Activated CD4-positive, alpha-beta T cell treated with anti-CD3 and anti-CD28 coated beads, Interleukin-2, amount 50 U/mL, for 24 hours (primary cell): ENCODE measurements at regions not wholly inside any gene's neighbourhood (a gene's known extent, or its start where the extent isn't known, plus 50 kb on each side); places are given as distances from the start of the nearest gene placed in this dataset.
"Not testable (repeated sequence)": the region's sequence is repeated elsewhere in the genome, so short reads cannot be mapped to it uniquely, and the experiment has no call there.

Source experiments
- DNase-seq, 2 donors: peaks; one replicate each; pipeline ENCODE4 v3.0.0-alpha.2; 2020; ENCODE audit warnings: low read depth in 1 of 2, low spot score in 1 of 2

DNA sequence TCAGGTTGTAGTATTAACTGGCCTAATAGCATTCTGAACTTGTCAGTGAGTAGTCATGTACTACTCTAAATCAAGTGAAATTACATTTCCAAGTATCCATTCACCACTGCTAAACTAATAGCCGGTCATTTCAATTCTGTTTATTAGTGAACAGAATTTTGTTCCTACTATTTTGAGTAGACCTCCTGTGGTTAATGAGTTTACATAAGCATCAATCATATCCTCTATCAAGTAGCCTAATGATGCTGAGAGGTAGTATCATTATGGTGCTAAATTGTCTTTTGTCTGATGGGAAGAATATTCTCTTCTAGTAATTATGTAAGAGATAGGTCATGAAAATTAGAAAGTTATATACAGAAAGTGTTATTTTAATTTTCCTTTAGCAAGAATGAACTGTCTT lies 602.8 kb downstream of the KCNT2 start:
- DNase-seq: no peak

DNA sequence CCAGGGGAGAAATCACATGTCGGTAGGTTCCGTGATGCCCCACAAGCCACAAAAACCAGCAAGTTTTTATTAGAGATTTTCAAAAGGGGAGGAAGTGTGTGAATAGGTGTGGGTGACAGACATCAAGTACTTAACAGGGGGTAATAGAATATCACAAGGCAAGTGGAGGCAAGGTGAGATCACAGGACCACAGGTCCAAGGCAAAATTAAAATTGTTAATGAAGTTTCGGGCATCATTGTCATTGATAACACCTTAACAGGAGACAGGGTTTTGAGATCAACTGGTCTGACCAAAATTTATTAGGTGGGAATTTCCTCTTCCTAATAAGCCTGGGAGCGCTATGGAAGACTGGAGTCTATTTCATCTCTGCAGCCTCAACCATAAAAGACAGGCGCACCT lies 603.9 kb downstream of the KCNT2 start:
- not testable (repeated sequence) for DNase-seq

DNA sequence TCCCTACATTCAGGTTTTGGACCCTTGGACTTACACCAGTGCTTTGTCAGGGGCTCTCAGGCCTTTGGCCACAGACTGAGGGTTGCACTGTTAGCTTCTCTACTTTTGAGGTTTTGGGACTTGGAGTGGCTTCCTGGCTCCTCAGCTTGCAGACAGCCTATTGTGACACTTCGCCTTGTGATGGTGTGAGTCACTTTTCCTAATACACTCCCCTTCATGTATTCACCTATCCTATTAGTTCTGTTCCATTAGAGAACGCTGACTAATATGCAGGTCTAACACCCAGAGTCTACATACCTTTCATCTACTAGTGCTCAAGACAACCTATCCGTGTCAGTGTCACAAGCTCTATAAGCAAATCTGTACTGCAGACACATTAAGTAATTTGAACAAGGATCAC lies 605.3 kb downstream of the KCNT2 start:
- no peak for DNase-seq

DNA sequence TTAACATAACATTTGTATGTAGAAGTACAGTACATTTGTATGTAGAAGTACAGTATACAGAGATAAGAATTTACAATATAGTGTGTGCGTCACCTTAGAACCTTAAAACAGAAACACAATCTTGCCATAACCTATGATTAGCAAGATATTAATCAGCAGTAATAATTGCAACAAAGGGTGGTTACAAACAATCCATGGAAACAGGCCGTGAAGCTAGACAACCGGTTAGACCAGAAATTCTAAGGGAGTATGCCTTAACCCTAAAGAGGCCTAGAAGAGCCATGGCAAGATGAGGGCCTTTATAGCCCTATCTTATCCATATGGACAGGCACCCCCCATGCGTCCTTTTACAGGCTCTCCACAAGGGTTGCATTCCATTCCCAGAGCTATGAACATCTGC lies 605.9 kb downstream of the KCNT2 start:
- not testable (repeated sequence) for DNase-seq

DNA sequence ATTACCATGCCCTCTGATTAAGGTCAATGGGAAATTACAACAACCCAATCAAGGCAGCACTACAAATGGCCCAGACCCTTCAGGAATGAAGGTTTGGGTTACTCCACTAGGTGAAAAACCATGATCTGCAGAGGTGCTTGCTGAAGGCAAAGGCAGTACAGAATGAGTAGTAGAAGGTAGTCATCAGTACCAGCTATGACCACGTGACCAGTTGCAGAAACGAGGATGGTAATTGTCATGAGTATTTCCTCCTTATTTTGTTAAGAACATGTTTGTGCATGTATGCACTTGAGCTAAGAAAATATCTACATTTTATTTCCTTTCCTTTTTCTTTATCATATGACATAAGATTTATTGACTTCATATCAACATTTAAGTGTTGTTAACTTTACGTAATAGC lies 607.1 kb downstream of the KCNT2 start:
- DNase-seq: no peak

DNA sequence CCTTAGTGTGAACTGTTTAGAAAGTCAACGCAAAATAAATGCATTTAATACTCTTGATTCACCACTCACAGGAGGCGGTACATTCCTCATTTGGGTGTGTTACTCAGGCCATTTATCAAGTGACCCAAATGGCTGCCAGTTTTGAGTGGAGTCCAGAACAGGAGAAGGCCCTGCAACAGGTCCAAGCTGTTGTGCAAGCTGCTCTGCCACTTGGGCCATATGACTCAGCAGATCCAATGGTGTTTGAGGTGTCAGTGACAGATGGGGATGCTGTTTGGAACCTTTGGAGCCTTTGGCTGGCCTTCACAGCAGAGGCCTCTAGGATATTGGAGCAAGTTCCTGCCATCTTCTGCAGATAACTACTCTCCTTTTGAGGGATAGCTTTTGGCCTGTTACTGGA lies 609.2 kb downstream of the KCNT2 start:
- DNase-seq: no peak

DNA sequence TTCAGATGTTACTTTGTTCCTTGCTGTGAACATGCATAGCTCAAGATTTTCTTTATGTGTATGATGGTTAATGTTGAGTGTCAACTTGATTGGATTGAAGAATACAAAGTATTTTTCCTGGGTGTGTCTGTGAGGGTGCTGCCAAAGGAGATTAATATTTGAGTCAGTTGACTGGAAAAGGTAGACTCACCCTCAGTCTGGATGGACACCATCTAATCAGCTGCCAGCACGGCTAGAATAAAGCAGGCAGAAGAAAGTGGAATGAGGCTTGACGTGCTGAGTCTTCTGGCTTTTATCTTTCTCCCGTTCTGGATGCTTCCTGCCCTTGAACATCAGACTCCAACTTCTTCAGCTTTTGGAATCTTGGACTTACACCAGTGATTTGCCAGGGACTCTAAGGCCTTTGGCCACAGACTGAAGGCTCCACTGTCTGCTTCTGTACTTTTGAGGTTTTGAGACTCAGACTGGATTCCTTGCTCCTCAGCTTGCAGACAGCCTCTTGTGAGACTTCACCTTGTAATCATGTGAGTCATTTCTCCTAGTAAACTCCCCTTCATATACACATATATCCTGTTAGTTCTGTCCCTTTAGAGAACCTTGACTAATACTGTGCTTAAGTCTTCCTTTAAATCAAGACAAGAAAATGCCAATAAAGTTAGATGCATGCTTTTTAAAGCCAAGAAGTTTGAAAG lies 626.6 kb downstream of the KCNT2 start:
- no peak for DNase-seq

DNA sequence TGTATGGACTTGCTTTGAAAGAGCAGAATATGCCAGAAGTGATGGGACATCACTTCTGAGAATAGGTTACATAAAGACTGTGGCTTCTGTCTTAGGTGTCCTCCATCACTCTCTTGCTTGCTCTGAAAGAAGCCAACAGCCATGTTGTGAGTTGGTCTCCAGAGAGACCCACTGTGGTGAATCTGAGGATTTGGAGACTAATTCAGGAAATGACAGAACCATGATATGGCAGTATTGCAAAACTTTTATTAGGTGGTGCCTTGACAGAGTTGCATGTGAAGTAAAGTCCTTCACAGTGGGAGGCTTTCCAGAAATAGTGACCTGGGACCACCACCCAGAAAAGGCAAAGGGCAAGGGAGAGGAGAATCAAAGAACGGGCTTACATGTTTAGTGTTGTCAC lies 628.6 kb downstream of the KCNT2 start:
- DNase-seq: no peak

DNA sequence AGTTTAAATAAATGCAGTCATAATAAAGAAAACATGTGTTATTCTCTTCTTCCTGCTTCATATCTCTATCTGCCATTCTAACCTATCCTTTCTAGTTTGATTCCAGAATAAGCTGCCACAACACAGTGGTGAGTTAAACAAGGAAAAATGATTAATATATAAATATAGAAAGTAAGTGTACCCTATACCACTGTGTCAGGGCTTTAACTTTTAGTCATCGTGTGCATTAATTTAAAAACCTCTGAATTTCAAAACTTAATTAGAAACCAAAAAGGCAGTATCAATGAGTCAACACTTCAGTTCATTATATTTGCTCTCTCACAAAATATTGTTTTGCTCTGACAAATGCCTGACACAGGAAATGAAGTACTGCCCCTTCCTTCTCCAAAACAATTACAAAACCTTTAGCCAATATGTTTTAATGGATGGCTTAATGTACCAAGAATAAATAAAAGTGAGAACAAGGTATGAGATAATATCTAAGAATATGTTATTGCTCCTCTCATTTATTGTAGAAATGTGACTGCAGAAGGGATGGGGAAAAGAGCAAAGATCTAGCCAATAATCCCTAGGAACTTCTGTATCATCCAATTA lies 634.8 kb downstream of the KCNT2 start:
- no peak for DNase-seq

DNA sequence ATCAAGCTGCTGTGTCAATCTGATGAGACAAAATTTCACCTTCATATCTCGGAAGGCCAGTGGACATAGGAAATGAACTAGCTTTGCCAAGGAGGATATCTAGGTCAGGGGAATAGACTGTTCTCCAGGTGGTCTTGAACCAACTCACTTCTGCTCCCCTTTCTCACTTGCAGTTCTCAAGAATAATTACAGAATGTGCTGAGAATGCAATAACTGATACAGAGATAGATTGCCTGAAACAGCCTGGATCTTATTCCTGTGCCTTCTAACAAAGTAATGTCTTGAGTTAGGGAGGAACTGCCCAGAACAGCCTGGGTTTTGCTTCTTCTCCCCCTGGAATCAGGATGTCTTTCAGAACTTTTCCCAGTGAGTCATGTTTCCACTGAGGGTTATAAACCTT lies 636.7 kb downstream of the KCNT2 start:
- no peak for DNase-seq

DNA sequence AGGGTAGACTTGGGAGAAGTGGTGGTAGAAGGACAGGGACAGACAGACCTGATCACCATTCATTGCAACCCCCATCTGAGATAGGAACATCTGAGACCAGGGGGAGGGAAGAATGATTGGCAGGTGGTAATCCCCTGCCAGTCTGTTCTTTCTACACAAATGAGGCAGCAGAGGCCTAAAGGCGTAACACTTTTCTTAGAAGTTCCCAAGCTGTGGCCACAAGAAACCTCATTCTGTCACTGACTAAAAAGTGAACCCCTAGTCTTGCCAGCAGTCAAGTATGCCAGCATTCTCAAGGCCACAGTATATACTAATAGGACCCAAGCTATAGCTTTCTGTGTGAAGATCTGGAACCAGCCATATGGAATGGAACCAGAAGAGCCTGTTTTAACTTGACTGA lies 638.0 kb downstream of the KCNT2 start:
- DNase-seq: no peak

DNA sequence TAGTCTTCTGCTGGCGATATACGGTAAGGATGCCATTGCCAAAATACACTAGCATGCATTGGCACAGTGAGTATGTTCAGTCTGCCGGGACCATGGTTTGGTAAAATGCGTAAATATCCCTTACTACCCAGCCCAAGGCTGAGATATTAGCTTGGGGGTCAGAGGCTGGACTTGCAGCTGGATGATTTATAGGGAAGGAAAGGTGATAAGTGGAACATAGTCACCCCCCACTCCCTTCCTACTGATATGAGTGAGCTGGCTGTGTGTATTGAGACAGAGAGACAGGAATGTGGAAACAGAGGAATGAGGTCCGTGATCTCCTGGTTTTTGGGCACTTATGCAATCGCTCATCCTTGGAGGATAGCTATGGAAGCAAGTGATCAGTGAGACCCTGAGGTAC lies 642.8 kb downstream of the KCNT2 start:
- no peak for DNase-seq

DNA sequence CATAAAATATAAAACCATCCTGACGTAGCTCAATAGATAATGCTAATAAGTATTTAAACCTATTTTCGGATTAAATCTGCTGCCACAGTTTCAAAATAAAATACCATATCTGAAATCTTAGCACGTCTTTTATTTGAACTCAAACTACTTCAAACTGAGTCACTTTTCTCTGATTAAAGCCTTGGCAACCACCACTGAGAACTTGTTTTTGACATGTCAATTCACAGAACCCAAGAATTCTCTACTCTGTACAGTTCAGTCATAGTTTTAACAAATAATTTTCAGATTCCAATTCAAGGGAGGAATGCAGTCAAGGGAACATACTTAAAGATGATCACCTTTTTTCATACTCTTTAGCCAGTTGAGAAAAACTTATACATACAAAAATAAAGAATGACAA lies 643.2 kb downstream of the KCNT2 start:
- no peak for DNase-seq

DNA sequence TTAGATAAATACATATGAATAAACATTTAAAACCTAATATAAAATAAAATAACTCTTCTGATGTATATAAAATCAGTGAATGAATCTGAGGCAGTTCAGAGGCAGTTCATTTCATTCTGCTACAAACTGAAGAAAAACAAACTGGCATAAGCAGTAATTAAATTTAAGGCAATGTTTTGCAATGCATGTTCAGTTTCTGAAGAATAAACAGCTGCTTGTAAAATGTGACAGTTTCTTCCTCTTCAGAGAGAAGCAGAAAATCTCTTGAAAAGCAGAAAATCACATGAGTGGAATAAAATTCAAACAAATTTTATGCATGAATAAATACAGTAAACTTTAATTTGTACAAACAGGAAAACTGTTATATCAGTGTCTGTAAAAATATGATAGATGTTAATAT lies 643.7 kb downstream of the KCNT2 start:
- DNase-seq: no peak

DNA sequence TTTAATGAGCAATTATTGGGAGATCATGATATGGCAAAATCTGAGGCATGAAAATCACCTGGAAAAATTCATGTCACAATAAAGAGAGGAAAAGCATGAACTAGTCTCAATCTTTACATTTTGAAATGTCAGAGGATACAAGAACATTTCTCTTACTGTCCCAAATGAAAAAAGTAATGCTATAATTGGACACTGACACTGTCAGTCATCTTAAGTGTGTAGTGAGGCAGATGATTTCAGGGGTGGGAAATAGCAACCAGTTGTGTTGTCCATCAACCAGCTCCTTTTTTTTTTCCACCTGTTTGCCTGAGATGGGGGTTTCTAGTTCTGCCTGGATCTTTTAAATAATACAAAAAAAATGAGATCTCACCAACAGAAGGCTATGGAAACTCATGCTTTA lies 646.2 kb downstream of the KCNT2 start:
- DNase-seq: no peak

DNA sequence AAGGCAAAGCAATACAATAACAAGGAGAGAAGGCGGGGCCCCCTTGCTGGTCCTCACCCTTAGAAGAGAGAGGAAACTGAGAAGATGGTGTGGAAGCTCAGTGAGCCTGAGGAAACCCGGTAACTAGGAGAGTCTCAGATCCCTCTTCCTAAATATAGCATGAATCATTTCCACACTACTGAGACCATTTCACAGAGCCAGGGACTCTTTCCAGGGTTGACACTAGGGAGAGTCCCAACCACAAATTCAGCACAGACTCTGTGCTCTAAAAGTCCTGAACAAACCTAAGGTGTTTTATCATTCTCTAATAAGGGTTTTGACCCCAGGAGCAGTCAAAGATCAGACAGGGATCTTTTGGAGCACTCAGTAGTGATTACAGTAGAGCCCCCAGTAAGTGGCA lies 647.7 kb downstream of the KCNT2 start:
- no peak for DNase-seq

DNA sequence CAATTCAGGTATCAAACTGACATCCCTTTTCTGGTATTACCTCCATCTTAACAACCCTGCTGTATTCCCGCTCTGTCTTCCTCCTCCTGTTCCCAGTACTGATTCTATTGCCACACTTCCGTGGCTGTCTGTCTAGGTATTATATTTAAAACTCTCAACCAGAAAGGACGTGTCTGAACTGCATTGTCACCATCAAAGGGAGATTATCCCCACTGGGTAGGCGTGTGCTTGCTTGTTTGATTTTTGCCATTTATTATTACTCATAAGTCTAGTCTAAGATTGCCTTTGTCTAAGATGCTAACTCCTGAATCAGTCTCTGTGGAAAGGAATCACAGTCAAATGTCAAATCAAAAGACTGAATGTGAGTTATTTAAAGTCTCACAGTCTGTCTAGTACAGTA lies 650.1 kb downstream of the KCNT2 start:
- DNase-seq: no peak

DNA sequence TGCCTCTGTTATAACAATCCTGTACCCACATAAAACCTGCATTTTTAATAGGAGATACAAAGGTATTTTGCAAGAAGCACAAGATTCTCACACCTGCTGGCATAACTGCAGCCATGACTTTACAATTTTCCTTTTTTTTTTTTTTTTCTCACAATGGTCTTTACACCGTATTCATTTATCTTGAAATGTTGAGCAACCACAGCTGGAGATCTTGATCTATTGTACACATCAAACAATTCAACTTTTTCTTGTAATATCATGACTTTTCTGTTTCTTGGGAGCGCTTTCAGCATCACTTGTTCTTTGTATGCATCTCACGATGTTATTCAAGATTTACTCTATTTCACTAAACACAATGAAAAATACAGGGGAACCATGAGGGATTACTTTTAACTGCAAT lies 651.4 kb downstream of the KCNT2 start:
- no peak for DNase-seq

DNA sequence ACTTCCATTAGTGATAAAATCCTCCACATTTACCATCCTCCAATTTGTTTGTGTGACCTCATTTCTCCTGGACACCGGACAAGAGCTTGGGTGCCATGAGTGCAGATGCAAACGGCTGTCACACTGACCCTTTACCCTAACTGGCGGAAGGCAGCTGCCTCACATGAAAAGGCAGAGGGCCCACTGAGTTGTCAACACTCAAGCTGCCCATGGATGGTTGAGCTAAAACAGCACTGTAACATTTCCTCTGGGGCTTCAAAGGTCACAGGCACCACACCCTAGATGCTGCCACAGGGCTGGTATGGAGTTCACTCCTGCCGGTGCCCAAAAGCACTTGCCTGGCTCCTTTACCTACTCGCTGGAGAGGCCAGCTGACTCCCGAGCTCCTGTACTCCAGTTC lies 653.4 kb downstream of the KCNT2 start:
- no peak for DNase-seq

DNA sequence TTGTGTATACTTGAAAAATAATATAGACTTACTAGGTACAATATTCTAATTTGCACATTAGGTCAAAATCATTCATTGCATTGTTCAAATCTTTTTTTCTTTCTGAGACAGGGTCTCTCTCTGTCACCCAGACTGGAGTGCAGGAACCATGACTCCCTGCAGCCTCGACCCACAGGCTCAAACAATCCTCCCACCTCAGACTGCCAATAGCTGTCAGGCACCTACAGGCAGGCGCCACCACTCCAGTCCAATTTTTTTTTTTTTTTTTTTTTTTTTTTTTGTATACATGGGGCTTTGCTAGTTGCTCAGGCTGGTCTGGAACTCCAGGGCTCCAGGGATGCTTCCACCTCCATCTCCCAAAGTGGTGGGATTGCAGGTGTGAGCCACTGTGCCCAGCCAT lies 656.9 kb downstream of the KCNT2 start:
- DNase-seq: no peak

DNA sequence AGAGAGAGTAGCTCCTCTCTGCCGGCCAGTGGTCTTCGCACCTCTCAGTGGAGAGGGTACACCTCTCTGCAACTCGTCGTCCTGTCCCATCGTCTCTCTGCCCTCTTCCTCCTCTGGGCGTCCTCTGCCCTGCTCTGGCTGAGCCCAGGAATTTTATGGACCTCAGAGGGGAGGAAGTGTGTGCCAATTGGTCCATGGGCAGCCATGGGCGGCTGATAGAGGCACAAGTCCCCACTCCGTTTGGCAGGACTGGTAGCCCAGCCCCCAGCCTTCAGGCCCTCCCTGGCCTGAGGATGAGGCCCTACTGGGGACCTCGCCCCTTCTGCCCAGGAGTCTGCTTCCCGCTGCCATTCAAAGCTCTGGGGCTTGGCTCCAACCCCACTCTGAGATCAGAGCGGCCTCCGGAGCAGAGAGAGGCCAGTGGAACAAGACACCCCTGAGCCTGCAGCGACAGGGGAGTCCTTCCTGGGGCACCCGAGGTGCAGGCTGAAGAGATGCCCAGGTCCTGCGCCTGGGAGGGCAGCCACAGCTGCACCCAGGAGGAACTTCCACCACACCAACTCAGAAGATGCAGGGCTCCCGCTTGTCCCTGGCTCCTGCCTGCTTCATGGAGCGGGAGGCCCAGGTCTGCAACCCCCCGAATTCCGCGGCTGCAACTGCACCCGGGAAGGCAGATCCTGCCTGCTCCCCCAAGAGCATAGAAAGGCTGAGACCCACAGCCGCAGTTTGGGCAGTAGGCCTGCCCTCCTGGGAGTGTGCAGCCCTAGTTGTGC lies 659.9 kb downstream of the KCNT2 start:
- no peak for DNase-seq

DNA sequence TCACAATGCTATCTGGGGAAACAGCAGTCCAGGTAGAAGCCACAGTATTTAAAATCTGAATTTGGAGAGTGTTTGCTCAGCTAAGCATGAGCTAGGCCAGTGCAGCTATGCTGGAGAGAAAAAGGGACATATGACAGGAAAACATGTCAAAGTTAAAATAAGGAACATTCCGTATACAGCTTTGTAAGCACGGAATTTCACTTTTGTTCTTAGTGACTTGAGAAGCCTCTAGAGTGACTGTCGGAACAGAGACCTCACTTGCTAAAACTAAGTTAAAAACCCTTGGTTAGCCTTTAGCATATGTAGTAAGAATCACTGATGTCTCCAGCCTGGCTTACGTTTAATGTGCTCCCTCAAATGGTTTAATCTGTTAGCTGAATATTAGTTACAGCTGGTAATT lies 661.7 kb downstream of the KCNT2 start:
- DNase-seq: no peak

DNA sequence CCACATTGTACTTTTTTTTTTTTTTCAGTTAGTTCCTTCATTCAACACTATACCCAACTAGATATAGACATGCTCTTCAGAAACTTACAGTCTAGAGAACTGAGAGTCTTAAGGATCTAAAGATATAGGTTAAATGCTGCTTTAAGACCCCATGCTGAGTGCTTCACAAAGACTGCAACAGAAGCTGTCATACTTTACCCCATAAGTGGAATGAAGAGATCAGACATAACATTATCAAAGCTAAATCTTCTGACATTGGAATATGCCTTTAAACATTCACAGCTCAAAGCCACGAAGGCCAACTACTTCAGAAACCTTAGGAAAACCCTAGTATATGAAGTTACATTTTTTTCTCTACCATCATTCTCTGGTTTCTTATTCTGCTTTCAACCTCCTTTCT lies 666.4 kb downstream of the KCNT2 start:
- no peak for DNase-seq
